Caco-2 (cell line): ENCODE measurements at regions not wholly inside any gene's neighbourhood (a gene's known extent, or its start where the extent isn't known, plus 50 kb on each side); places are given as distances from the start of the nearest gene placed in this dataset.

ENCODE experiments used
- BruUV-seq: library from RNA; stranded (reverse); fragments of 400-500 nt; replicated peaks from 2 replicates; lab custom pipeline; 2021; lab: Mats Ljungman, UMichigan
- CTCF ChIA-PET: fragments of 300-600 bp; sonication (Branson Sonifier 250); formaldehyde crosslinking; loops from one replicate; lab custom pipeline; 2022; ENCODE audit warnings: antibody characterized with exemption; lab: Charles Lee
- POLR2A ChIA-PET: fragments of 300-600 bp; sonication (Branson Sonifier 250); formaldehyde crosslinking; loops from one replicate; lab custom pipeline; 2022; ENCODE audit warnings: antibody characterized with exemption; lab: Charles Lee
- DNase-seq, 2 experiments: peaks; one replicate each; pipeline versions ENCODE4 v3.0.0 to v3.0.0-alpha.2; 2020 to 2022
- H3K27me3 ChIP-seq: replicated peaks from 2 replicates; pipeline ENCODE4 v1.6.0; 2011; ENCODE audit warnings: low read length; ENCODE audit not compliant: control insufficient read depth, insufficient read depth
- H3K36me3 ChIP-seq: 2 replicates; pipeline ENCODE4 v1.5.1; 2011; ENCODE audit warnings: low read length; ENCODE audit not compliant: control insufficient read depth, insufficient read depth
- H3K4me1 ChIP-seq: fragments of 250-450 bp; sonication (Bioruptor Pico); 2 replicates; pipeline ENCODE4 v1.5.1; 2020; ENCODE audit warnings: mild to moderate bottlenecking
- H3K4me3 ChIP-seq: 2 replicates; pipeline ENCODE4 v1.5.1; 2011; ENCODE audit warnings: low read depth, mild to moderate bottlenecking, control low read depth, low read length
- H3K9me3 ChIP-seq: fragments of 250-450 bp; sonication (Bioruptor Pico); 2 replicates; pipeline ENCODE4 v1.5.1; 2020; ENCODE audit warnings: mild to moderate bottlenecking, moderate library complexity
- H3K27ac Mint-ChIP-seq: one replicate; pipeline ENCODE4 v1.8.0; 2022; ENCODE audit warnings: mixed read lengths; ENCODE audit not compliant: unreplicated experiment
- H3K27me3 Mint-ChIP-seq: one replicate; pipeline ENCODE4 v1.8.0; 2022; ENCODE audit warnings: mixed read lengths; ENCODE audit not compliant: insufficient read depth, unreplicated experiment
- H3K36me3 Mint-ChIP-seq: one replicate; pipeline ENCODE4 v1.8.0; 2022; ENCODE audit warnings: mild to moderate bottlenecking, mixed read lengths; ENCODE audit not compliant: insufficient read depth, unreplicated experiment
- H3K4me1 Mint-ChIP-seq: one replicate; pipeline ENCODE4 v1.8.0; 2022; ENCODE audit warnings: low read depth, mixed read lengths; ENCODE audit not compliant: unreplicated experiment
- H3K4me3 Mint-ChIP-seq: one replicate; pipeline ENCODE4 v1.8.0; 2022; ENCODE audit warnings: mild to moderate bottlenecking, moderate library complexity, mixed read lengths; ENCODE audit not compliant: unreplicated experiment
- H3K9me3 Mint-ChIP-seq: one replicate; pipeline ENCODE4 v1.8.0; 2022; ENCODE audit warnings: mixed read lengths; ENCODE audit not compliant: unreplicated experiment
- intact Hi-C: fragments of 100-400 bp; cut with micrococcal nuclease; formaldehyde crosslinking; loops from one replicate; pipeline ENCODE4 v1.10.0; 2022; ENCODE audit not compliant: unreplicated experiment
- TF ChIP-seq, protein P1 (sequence below), 2 experiments: fragments of 200-600 bp in 1 of 2; IDR thresholded peaks; 1 replicate in 1 of 2; 2 replicates in 1 of 2; pipeline versions ENCODE4 v1.5.1 to v1.8.0; 2011 to 2022; ENCODE audit warnings: antibody characterized with exemption in 1 of 2, control low read depth in 1 of 2, inconsistent platforms in 1 of 2, low read depth in 1 of 2, low read length in 1 of 2, mild to moderate bottlenecking in 1 of 2, moderate library complexity in 1 of 2; ENCODE audit not compliant: insufficient read depth in 1 of 2, severe bottlenecking in 1 of 2, unreplicated experiment in 1 of 2

DNA sequence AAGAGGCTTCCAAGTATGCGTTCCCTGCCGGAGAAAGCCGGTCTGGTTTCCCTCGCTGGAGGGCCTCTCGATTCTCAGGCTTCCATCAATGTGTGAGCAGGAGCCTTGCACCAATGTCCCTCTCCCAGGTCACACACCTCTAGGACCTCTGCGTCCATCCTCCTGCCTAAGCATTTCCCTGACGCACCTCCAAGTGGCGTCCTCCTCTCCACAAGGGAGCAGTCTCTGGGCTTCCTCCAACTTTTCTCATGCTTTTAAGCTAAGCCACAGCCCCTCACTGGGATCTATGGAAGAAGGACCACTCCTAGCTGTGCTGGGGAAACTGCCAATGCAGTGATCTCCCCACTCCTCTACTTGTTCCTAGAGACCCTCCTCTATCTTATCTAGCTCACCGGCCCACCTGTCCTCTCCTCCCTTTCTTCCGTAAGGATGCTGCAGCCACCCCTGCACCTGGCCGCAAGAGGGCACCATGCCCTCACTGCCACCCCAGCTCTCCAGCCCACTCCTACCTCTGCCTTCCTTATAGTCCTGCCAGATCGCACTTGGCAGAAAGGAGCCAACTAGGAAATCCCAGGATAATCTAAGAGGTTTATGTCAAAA lies 258.7 kb downstream of the LRFN2 start:
- H3K4me3 ChIP-seq: no peak overlapping the region
- ChIA-PET CTCF (interaction anchor here (0.6 to 1.7 kb wide), 7 partner anchors 8 to 1952 kb away, joined by 3 to 6 read pairs (median 4); partner anchors contain the start of gene LRFN2), POLR2A (no interaction called here)
- no peaks in the 10 kb centered on the region; the same call in 1 of the 2 replicates for H3K27me3 ChIP-seq
- no peaks in the 10 kb centered on the region for H3K36me3 ChIP-seq
- no TSS peak for BruUV-seq
- Mint-ChIP-seq H3K4me3 (no peak overlapping the region), H3K9me3 (no peaks in the 10 kb centered on the region), H3K27ac (no peak overlapping the region), H3K4me1 (peaks cover 8% of the 10 kb centered on the region), H3K27me3 (peaks cover 20% of the 10 kb centered on the region), H3K36me3 (no peaks in the 10 kb centered on the region)
- peak; percentile 56 to 70 for DNase-seq
- intact Hi-C loops: loop anchor here (1.0 to 5.0 kb wide), 3 partner anchors 210 to 517 kb away; partner anchors contain the start of gene LRFN2
- TF ChIP-seq, protein P1, sequence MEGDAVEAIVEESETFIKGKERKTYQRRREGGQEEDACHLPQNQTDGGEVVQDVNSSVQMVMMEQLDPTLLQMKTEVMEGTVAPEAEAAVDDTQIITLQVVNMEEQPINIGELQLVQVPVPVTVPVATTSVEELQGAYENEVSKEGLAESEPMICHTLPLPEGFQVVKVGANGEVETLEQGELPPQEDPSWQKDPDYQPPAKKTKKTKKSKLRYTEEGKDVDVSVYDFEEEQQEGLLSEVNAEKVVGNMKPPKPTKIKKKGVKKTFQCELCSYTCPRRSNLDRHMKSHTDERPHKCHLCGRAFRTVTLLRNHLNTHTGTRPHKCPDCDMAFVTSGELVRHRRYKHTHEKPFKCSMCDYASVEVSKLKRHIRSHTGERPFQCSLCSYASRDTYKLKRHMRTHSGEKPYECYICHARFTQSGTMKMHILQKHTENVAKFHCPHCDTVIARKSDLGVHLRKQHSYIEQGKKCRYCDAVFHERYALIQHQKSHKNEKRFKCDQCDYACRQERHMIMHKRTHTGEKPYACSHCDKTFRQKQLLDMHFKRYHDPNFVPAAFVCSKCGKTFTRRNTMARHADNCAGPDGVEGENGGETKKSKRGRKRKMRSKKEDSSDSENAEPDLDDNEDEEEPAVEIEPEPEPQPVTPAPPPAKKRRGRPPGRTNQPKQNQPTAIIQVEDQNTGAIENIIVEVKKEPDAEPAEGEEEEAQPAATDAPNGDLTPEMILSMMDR (IDR thresholded peaks at IDR 0.05; ENCODE audit: insufficient read depth in 1 of 2, low read depth in 1 of 2, low read length in 1 of 2, severe bottlenecking in 1 of 2, unreplicated experiment in 1 of 2): peak; percentile 67 to 88
- no peaks in the 10 kb centered on the region for H3K4me1 ChIP-seq
- H3K9me3 ChIP-seq: no peaks in the 10 kb centered on the region

DNA sequence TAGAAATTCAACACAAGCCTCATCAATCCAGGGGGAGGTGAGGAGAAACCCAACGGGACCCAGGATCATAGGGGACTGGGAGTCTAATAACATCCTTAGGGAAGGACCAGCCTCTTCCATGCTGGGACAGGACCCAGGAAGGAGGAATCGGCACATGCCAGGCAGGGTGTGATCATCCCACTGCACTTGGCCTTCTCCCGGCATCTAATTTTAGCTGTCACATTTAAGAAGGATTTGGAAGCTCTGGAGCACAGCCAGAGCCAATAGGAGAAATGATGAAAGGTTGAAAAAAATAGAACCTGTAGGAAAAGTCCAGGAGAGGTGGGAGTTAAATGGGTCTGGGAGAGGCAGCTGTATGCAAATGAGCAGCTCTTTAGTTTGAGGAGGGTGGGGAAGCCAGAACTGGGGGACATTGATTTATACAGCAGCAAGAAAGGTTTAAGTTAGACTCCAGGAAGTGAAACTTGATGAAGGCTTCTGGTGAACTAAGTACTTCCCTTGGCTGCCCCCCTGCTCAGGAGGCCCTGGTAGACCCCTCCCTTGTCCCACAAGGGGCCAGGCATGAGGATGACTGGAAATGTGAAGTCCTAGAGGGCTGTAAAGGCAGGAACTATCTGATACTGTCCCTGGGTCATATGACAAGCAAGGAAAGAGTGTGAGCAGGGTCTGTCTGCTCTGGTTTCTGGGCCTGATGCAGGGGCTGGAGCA lies 260.3 kb downstream of the LRFN2 start:
- ChIA-PET POLR2A (no interaction called here), CTCF (no interaction called here)
- peaks cover 20% of the 10 kb centered on the region for H3K27me3 Mint-ChIP-seq
- H3K4me3 ChIP-seq: no peak overlapping the region
- TF ChIP-seq, protein P1 (IDR thresholded peaks at IDR 0.05; ENCODE audit: insufficient read depth in 1 of 2, low read depth in 1 of 2, low read length in 1 of 2, severe bottlenecking in 1 of 2, unreplicated experiment in 1 of 2): no peak
- no peaks in the 10 kb centered on the region for H3K9me3 Mint-ChIP-seq
- no peaks in the 10 kb centered on the region; the same call in 1 of the 2 replicates for H3K27me3 ChIP-seq
- no peak overlapping the region for H3K4me3 Mint-ChIP-seq
- no peaks in the 10 kb centered on the region for H3K36me3 ChIP-seq
- BruUV-seq: no TSS peak
- H3K4me1 Mint-ChIP-seq: peaks cover 8% of the 10 kb centered on the region
- H3K9me3 ChIP-seq: no peaks in the 10 kb centered on the region
- no peak overlapping the region for H3K27ac Mint-ChIP-seq
- DNase-seq: no peak
- intact Hi-C loops: loop anchor here (5.0 kb wide), 1 partner anchor 260 kb away; the partner anchor contains the start of gene LRFN2
- no peaks in the 10 kb centered on the region for H3K36me3 Mint-ChIP-seq
- no peaks in the 10 kb centered on the region for H3K4me1 ChIP-seq

DNA sequence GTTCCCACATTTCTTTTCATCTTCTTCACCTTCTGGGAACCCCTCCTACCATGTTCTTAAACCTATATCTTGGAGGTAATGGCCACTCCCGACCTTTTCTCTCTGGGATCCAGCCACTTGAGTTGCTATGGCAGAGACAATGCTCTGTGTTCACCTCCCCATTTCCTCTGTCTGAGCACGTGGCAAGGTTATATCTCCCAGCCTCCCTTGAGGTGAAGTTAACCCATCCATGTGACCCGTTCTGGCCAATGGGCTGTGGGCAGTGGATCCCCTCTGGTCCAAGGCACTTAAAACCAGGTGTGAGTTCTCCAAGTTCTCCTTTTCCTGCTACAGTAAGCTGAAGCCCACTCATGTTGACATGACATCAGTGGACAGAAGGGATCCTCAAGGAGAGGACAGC lies 261.4 kb downstream of the LRFN2 start:
- ChIA-PET CTCF (no interaction called here), POLR2A (no interaction called here)
- Mint-ChIP-seq H3K9me3 (no peaks in the 10 kb centered on the region), H3K27ac (no peak overlapping the region), H3K36me3 (no peaks in the 10 kb centered on the region), H3K27me3 (peaks cover 17% of the 10 kb centered on the region), H3K4me1 (peaks cover 8% of the 10 kb centered on the region), H3K4me3 (no peak overlapping the region)
- TF ChIP-seq, protein P1 (IDR thresholded peaks at IDR 0.05; ENCODE audit: insufficient read depth in 1 of 2, low read depth in 1 of 2, low read length in 1 of 2, severe bottlenecking in 1 of 2, unreplicated experiment in 1 of 2): no peak
- H3K4me3 ChIP-seq: no peak overlapping the region
- no peaks in the 10 kb centered on the region for H3K4me1 ChIP-seq
- no peaks in the 10 kb centered on the region for H3K9me3 ChIP-seq
- H3K36me3 ChIP-seq: no peaks in the 10 kb centered on the region
- DNase-seq: no peak
- BruUV-seq: no TSS peak
- H3K27me3 ChIP-seq: no peaks in the 10 kb centered on the region; the same call in 1 of the 2 replicates
- intact Hi-C loops: loop anchor here (5.0 kb wide), 1 partner anchor 262 kb away; the partner anchor contains the start of gene LRFN2
